GM12878 (cell line): ENCODE measurements at regions not wholly inside any gene's neighbourhood (a gene's known extent, or its start where the extent isn't known, plus 50 kb on each side); places are given as distances from the start of the nearest gene placed in this dataset.

Experiments used
- ATAC-seq: fragments of 200-7000 bp; cut with Tn5 transposase; 3 replicates; pipeline ENCODE4 v1.9.1; 2020; ENCODE audit warnings: mild to moderate bottlenecking, moderate library complexity
- BruUV-seq: library from RNA; stranded (reverse); fragments of 400-500 nt; replicated peaks from 2 replicates; lab custom pipeline; 2021; lab: Mats Ljungman, UMichigan
- CTCF ChIA-PET: fragments of 300-600 bp; sonication (Branson Sonifier 250); formaldehyde crosslinking; extraction: SDS; loops from one replicate; lab custom pipeline; 2021; ENCODE audit warnings: inconsistent platforms; lab: Yijun Ruan, JAX
- POLR2A ChIA-PET: fragments of 350-600 bp; formaldehyde crosslinking; extraction: SDS; loops from one replicate; lab custom pipeline; 2021; ENCODE audit warnings: inconsistent platforms; lab: Charles Lee
- RAD21 ChIA-PET: fragments of 300-600 bp; sonication (Branson Sonifier 250); formaldehyde crosslinking; loops from one replicate; lab custom pipeline; 2023; ENCODE audit warnings: antibody characterized with exemption; ENCODE audit not compliant: unreplicated experiment; lab: Charles Lee
- SMC1A ChIA-PET: fragments of 300-600 bp; sonication (Branson Sonifier 250); formaldehyde crosslinking; loops from one replicate; lab custom pipeline; 2023; ENCODE audit not compliant: unreplicated experiment, uncharacterized antibody; lab: Charles Lee
- DNase-seq: peaks from one replicate; pipeline ENCODE4 v3.0.0-alpha.2; 2011; ENCODE audit warnings: low read depth, low spot score
- FAIRE-seq: peaks from 3 replicates; lab custom pipeline; 2011; peaks lifted over from hg19 to GRCh38; lab: Jason Lieb, UNC
- H2AFZ ChIP-seq: 2 replicates; pipeline ENCODE4 v1.6.0; 2011; ENCODE audit warnings: low read depth, low read length, control low read depth; ENCODE audit not compliant: control insufficient read depth
- H3K27ac ChIP-seq: 2 replicates; pipeline ENCODE4 v1.5.1; 2011; ENCODE audit warnings: control low read depth; ENCODE audit not compliant: control insufficient read depth, insufficient read depth
- H3K27me3 ChIP-seq, 2 experiments: replicated peaks in 1 of 2; 2 replicates each; pipeline versions ENCODE4 v1.6.0 to v1.6.1; 2011; ENCODE audit warnings: low read length in 1 of 2; ENCODE audit not compliant: control insufficient read depth in 2 of 2, insufficient read depth in 2 of 2
- H3K36me3 ChIP-seq, 2 experiments: 2 replicates each; pipeline ENCODE4 v1.5.1; 2011; ENCODE audit warnings: low read length in 1 of 2; ENCODE audit not compliant: control insufficient read depth in 2 of 2, insufficient read depth in 2 of 2
- H3K4me1 ChIP-seq: 2 replicates; pipeline ENCODE4 v1.6.1; 2011; ENCODE audit warnings: mild to moderate bottlenecking, low read length, moderate library complexity, mixed read lengths; ENCODE audit not compliant: control insufficient read depth, insufficient read depth
- H3K4me2 ChIP-seq: 2 replicates; pipeline ENCODE4 v1.6.0; 2011; ENCODE audit warnings: control low read depth; ENCODE audit not compliant: control insufficient read depth, insufficient read depth
- H3K4me3 ChIP-seq: fragments of 200-600 bp; sonication (generic); 2 replicates; pipeline ENCODE4 v1.5.1; 2016
- H3K79me2 ChIP-seq: 2 replicates; pipeline ENCODE4 v1.6.0; 2011; ENCODE audit warnings: low read length; ENCODE audit not compliant: control insufficient read depth, insufficient read depth
- H3K9ac ChIP-seq: 2 replicates; pipeline ENCODE4 v1.8.0; 2011; ENCODE audit warnings: low read length, control low read depth, mixed read lengths; ENCODE audit not compliant: control insufficient read depth, insufficient read depth
- H3K9me3 ChIP-seq: replicated peaks from 3 replicates; pipeline ENCODE4 v1.5.1; 2011; ENCODE audit warnings: mild to moderate bottlenecking, low read length; ENCODE audit not compliant: control insufficient read depth, insufficient read depth
- H4K20me1 ChIP-seq: 2 replicates; pipeline ENCODE4 v1.6.0; 2011; ENCODE audit not compliant: control insufficient read depth, insufficient read depth
- ATF2 ChIP-seq: IDR thresholded peaks from 2 replicates; pipeline ENCODE4 v1.6.1; 2012; ENCODE audit warnings: low read length, inconsistent platforms
- BCL3 ChIP-seq: IDR thresholded peaks from 2 replicates; pipeline ENCODE4 v1.6.1; 2011; ENCODE audit warnings: borderline replicate concordance, low read depth, mild to moderate bottlenecking, moderate library complexity, low read length; ENCODE audit not compliant: insufficient read depth, poor library complexity, severe bottlenecking
- CTCF ChIP-seq, 3 experiments: IDR thresholded peaks in 2 of 3; conservative IDR thresholded peaks in 1 of 3; 2 replicates each; pipeline ENCODE4 v1.5.1; 2011; ENCODE audit warnings: low read depth in 3 of 3, low read length in 3 of 3, mild to moderate bottlenecking in 3 of 3, control low read depth in 2 of 3, moderate library complexity in 2 of 3, inconsistent platforms in 1 of 3, mixed read lengths in 1 of 3; ENCODE audit not compliant: control insufficient read depth in 2 of 3, insufficient read depth in 1 of 3; ENCODE audit errors: extremely low read depth in 1 of 3
- ESRRA ChIP-seq: IDR thresholded peaks from 2 replicates; pipeline ENCODE4 v1.6.1; 2012; ENCODE audit warnings: mild to moderate bottlenecking, low read length, improper control_type of control experiment
- HDAC2 ChIP-seq: fragments of 200-600 bp; sonication (generic); IDR thresholded peaks from 2 replicates; pipeline ENCODE4 v1.6.1; 2017
- IRF4 ChIP-seq: IDR thresholded peaks from 2 replicates; pipeline ENCODE4 v1.6.1; 2011; ENCODE audit warnings: low read depth, low read length
- JUNB ChIP-seq: IDR thresholded peaks from 2 replicates; pipeline ENCODE4 v1.6.1; 2016; ENCODE audit warnings: antibody characterized with exemption, mild to moderate bottlenecking
- MYB ChIP-seq: fragments of 150-350 bp; IDR thresholded peaks from 2 replicates; pipeline ENCODE4 v1.6.1; 2014; ENCODE audit warnings: mild to moderate bottlenecking, low read depth, low read length, borderline replicate concordance
- WGBS: methylation state at CpG from one replicate; pipeline ENCODE4 v1.1.6; 2016; ENCODE audit warnings: low lambda C conversion rate; ENCODE audit not compliant: insufficient replicate concordance, insufficient coverage; ENCODE audit errors: missing lambda C conversion rate; 5-methylcytosine and 5-hydroxymethylcytosine counted together
- in situ Hi-C: fragments of 300-500 bp; cut with MboI; formaldehyde crosslinking; loops from 9 replicates; pipeline ENCODE4 v1.14.3; 2018; ENCODE audit warnings: mixed read lengths
- intact Hi-C: fragments of 100-400 bp; cut with micrococcal nuclease; formaldehyde crosslinking; loops from one replicate; pipeline ENCODE4 v1.14.2; 2022; ENCODE audit not compliant: unreplicated experiment
- TF ChIP-seq, protein P1 (sequence below): fragments of 450-650 bp; IDR thresholded peaks from 2 replicates; pipeline ENCODE4 v1.6.1; 2017; ENCODE audit warnings: mild to moderate bottlenecking, moderate library complexity
- TF ChIP-seq, protein P2 (sequence below): fragments of 450-650 bp; IDR thresholded peaks from 2 replicates; pipeline ENCODE4 v1.6.1; 2017; ENCODE audit warnings: mild to moderate bottlenecking, moderate library complexity

DNA sequence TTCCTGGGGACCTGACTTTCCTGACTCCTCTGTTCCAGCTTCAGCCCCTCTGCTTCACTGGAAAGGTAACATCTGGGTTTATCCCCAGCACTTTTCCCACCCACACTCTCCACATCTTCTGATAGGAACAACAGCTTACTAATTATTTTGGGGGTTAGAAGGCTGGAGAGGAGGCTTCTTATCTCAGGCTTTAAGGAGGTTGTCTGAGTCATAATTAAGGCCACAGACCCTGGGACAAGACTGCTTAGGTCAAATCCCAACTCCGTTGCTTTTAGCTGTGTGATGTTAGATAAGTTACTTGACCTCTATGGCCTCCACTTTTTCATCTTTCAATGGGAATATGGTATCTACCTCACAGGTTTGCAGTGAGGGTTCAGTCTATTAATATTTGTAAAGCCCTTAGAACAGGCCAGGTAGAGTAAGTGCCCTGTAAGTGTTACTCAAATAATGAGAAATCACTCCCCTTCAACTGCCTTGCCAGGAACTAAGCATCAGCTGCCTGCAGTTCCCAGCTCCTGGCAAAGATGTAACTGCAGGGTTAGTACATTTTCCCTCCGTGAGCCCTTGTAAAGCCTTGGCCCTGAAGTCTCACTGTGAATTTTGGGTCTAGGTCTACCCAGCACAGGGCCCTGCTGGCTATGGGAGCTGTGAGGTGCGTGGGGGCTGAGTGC lies 123.6 kb downstream of the MTX2 start:
- Histone ChIP-seq H3K9ac (no peak overlapping the region), H3K4me1 (no peaks in the 10 kb centered on the region), H3K79me2 (no peaks in the 10 kb centered on the region), H3K27ac (no peak overlapping the region), H3K27me3 (peaks cover 1 to 3% of the 10 kb centered on the region in 2 experiments; a peak in 3 of 4 replicates), H3K36me3 (no peaks in the 10 kb centered on the region), H2AFZ (no peak overlapping the region), H3K9me3 (no peaks in the 10 kb centered on the region), H4K20me1 (no peaks in the 10 kb centered on the region), H3K4me2 (no peak overlapping the region), H3K4me3 (no peak overlapping the region)
- in situ Hi-C loops = no loop called here
- DNase-seq = no peak
- ChIA-PET CTCF (interaction anchor here (0.8 kb wide), 1 partner anchor 38 kb away, joined by 3 read pairs; no protein-coding TSS in a partner anchor), POLR2A (no interaction called here), SMC1A (no interaction called here), RAD21 (no interaction called here)
- 19% methylated on average over 3 of the region's 3 CpGs for WGBS
- no peak for FAIRE-seq
- no TSS peak for BruUV-seq
- intact Hi-C loops = no loop called here
- ATAC-seq = no peak
- TF ChIP-seq IRF4 (no peak), JUNB (no peak), CTCF (IDR thresholded peaks at IDR 0.05 in 2 of 3, conservative IDR thresholded peaks at IDR 0.05 in 1 of 3; ENCODE audit: control insufficient read depth in 2 of 3, extremely low read depth in 1 of 3, insufficient read depth in 1 of 3, low read depth in 3 of 3, low read length in 3 of 3) (no peak), BCL3 (no peak), ATF2 (no peak), MYB (no peak), ESRRA (no peak), HDAC2 (no peak)
- TF ChIP-seq, protein P1, sequence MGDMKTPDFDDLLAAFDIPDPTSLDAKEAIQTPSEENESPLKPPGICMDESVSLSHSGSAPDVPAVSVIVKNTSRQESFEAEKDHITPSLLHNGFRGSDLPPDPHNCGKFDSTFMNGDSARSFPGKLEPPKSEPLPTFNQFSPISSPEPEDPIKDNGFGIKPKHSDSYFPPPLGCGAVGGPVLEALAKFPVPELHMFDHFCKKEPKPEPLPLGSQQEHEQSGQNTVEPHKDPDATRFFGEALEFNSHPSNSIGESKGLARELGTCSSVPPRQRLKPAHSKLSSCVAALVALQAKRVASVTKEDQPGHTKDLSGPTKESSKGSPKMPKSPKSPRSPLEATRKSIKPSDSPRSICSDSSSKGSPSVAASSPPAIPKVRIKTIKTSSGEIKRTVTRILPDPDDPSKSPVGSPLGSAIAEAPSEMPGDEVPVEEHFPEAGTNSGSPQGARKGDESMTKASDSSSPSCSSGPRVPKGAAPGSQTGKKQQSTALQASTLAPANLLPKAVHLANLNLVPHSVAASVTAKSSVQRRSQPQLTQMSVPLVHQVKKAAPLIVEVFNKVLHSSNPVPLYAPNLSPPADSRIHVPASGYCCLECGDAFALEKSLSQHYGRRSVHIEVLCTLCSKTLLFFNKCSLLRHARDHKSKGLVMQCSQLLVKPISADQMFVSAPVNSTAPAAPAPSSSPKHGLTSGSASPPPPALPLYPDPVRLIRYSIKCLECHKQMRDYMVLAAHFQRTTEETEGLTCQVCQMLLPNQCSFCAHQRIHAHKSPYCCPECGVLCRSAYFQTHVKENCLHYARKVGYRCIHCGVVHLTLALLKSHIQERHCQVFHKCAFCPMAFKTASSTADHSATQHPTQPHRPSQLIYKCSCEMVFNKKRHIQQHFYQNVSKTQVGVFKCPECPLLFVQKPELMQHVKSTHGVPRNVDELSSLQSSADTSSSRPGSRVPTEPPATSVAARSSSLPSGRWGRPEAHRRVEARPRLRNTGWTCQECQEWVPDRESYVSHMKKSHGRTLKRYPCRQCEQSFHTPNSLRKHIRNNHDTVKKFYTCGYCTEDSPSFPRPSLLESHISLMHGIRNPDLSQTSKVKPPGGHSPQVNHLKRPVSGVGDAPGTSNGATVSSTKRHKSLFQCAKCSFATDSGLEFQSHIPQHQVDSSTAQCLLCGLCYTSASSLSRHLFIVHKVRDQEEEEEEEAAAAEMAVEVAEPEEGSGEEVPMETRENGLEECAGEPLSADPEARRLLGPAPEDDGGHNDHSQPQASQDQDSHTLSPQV = no peak
- TF ChIP-seq, protein P2, sequence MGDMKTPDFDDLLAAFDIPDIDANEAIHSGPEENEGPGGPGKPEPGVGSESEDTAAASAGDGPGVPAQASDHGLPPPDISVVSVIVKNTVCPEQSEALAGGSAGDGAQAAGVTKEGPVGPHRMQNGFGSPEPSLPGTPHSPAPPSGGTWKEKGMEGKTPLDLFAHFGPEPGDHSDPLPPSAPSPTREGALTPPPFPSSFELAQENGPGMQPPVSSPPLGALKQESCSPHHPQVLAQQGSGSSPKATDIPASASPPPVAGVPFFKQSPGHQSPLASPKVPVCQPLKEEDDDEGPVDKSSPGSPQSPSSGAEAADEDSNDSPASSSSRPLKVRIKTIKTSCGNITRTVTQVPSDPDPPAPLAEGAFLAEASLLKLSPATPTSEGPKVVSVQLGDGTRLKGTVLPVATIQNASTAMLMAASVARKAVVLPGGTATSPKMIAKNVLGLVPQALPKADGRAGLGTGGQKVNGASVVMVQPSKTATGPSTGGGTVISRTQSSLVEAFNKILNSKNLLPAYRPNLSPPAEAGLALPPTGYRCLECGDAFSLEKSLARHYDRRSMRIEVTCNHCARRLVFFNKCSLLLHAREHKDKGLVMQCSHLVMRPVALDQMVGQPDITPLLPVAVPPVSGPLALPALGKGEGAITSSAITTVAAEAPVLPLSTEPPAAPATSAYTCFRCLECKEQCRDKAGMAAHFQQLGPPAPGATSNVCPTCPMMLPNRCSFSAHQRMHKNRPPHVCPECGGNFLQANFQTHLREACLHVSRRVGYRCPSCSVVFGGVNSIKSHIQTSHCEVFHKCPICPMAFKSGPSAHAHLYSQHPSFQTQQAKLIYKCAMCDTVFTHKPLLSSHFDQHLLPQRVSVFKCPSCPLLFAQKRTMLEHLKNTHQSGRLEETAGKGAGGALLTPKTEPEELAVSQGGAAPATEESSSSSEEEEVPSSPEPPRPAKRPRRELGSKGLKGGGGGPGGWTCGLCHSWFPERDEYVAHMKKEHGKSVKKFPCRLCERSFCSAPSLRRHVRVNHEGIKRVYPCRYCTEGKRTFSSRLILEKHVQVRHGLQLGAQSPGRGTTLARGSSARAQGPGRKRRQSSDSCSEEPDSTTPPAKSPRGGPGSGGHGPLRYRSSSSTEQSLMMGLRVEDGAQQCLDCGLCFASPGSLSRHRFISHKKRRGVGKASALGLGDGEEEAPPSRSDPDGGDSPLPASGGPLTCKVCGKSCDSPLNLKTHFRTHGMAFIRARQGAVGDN = no peak
